ENCODE measurements at regions not wholly inside any gene's neighbourhood (a gene's known extent, or its start where the extent isn't known, plus 50 kb on each side); places are given as distances from the start of the nearest gene placed in this dataset.

- no peak for TF ChIP-seq EZH2 (IDR thresholded peaks at IDR 0.05)
- TF ChIP-seq POLR2AphosphoS5 (IDR thresholded peaks at IDR 0.05; ENCODE audit: borderline replicate concordance, low read depth, low read length): no peak
- no peak for TF ChIP-seq FOXP2 (optimal IDR thresholded peaks at IDR 0.05; ENCODE audit: control extremely low read depth, extremely low read length, insufficient read depth)
These were observed 122.7 kb upstream of the STEAP4 start for GRCh38 chr7:88429382-88429781.

GRCh38 chr7:88402529-88402928 lies 95.8 kb upstream of the STEAP4 start:
- Histone ChIP-seq H3K9me3 (ENCODE audit: low read depth, low read length) (no peaks in the 10 kb centered on the region), H3K36me3 (ENCODE audit: insufficient read depth, low read length) (no peaks in the 10 kb centered on the region), H3K9ac (ENCODE audit: insufficient read length) (no peak overlapping the region), H3K27ac (no peak overlapping the region), H3K4me3 (no peak overlapping the region)
- DNase-seq (ENCODE audit: low read depth, low spot score): no peak
- TF ChIP-seq POLR2AphosphoS5 (IDR thresholded peaks at IDR 0.05; ENCODE audit: borderline replicate concordance, low read depth, low read length) (no peak), FOXP2 (optimal IDR thresholded peaks at IDR 0.05; ENCODE audit: control extremely low read depth, extremely low read length, insufficient read depth) (no peak), EZH2 (IDR thresholded peaks at IDR 0.05) (no peak)

More at GRCh38 chr7:88429382-88429781, 122.7 kb upstream of the STEAP4 start:
- H3K9me3 ChIP-seq (ENCODE audit: low read depth, low read length): no peaks in the 10 kb centered on the region
- no peak overlapping the region for H3K4me3 ChIP-seq
- DNase-seq (ENCODE audit: low read depth, low spot score): no peak
- H3K9ac ChIP-seq (ENCODE audit: insufficient read length): no peak overlapping the region
- H3K36me3 ChIP-seq (ENCODE audit: insufficient read depth, low read length): no peaks in the 10 kb centered on the region
- H3K27ac ChIP-seq: no peak overlapping the region

DNA sequence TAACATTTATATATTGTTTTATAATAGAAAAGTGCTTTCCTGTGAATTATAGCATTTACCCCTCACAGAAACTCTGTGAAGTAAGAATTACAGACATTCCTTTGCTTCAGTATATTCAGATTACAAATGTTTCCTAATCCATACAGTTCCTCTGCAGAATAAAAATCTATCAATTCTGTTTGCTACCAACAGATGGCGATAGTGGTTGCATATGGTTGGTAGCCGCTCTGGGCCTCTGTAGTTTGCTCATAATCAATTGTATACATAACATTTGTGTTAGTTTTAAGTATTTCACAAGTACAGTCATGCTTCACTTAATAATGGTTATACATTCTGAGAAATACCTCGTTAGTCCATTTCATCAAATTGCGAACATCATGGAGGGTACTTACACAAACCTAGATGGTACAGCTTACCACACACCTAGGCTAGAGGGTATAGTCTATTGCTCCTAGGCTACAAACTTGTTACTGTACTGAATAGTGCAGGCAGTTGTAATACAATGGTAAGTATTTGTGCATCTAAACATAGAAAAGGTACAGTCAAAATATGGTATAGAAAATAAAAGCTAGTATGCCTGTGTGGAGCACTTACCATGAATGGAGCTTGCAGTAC lies 94.4 kb upstream of the STEAP4 start:
- H3K4me3 ChIP-seq: no peak overlapping the region
- no peaks in the 10 kb centered on the region for H3K36me3 ChIP-seq (ENCODE audit: insufficient read depth, low read length)
- no peak for DNase-seq (ENCODE audit: low read depth, low spot score)
- H3K9me3 ChIP-seq (ENCODE audit: low read depth, low read length): no peaks in the 10 kb centered on the region
- no peak overlapping the region for H3K9ac ChIP-seq (ENCODE audit: insufficient read length)
- TF ChIP-seq FOXP2 (optimal IDR thresholded peaks at IDR 0.05; ENCODE audit: control extremely low read depth, extremely low read length, insufficient read depth) (no peak), POLR2AphosphoS5 (IDR thresholded peaks at IDR 0.05; ENCODE audit: borderline replicate concordance, low read depth, low read length) (no peak), EZH2 (IDR thresholded peaks at IDR 0.05) (no peak)
- H3K27ac ChIP-seq: no peak overlapping the region

GRCh38 chr7:88399696-88400240 lies 93.1 kb upstream of the STEAP4 start:
- Histone ChIP-seq H3K9ac (ENCODE audit: insufficient read length) (no peak overlapping the region), H3K9me3 (ENCODE audit: low read depth, low read length) (no peaks in the 10 kb centered on the region), H3K36me3 (ENCODE audit: insufficient read depth, low read length) (no peaks in the 10 kb centered on the region), H3K4me3 (no peak overlapping the region), H3K27ac (no peak overlapping the region)
- DNase-seq (ENCODE audit: low read depth, low spot score): no peak
- TF ChIP-seq FOXP2 (optimal IDR thresholded peaks at IDR 0.05; ENCODE audit: control extremely low read depth, extremely low read length, insufficient read depth): no peak
- no peak for TF ChIP-seq POLR2AphosphoS5 (IDR thresholded peaks at IDR 0.05; ENCODE audit: borderline replicate concordance, low read depth, low read length)
- no peak for TF ChIP-seq EZH2 (IDR thresholded peaks at IDR 0.05)

- no peak for DNase-seq (ENCODE audit: low read depth, low spot score)
- TF ChIP-seq FOXP2 (optimal IDR thresholded peaks at IDR 0.05; ENCODE audit: control extremely low read depth, extremely low read length, insufficient read depth) (no peak), EZH2 (IDR thresholded peaks at IDR 0.05) (no peak), POLR2AphosphoS5 (IDR thresholded peaks at IDR 0.05; ENCODE audit: borderline replicate concordance, low read depth, low read length) (no peak)
- Histone ChIP-seq H3K36me3 (ENCODE audit: insufficient read depth, low read length) (no peaks in the 10 kb centered on the region), H3K9ac (ENCODE audit: insufficient read length) (no peak overlapping the region), H3K9me3 (ENCODE audit: low read depth, low read length) (no peaks in the 10 kb centered on the region), H3K27ac (no peak overlapping the region), H3K4me3 (no peak overlapping the region)
These were observed 92.3 kb upstream of the STEAP4 start for GRCh38 chr7:88399036-88399435.

- no peak for DNase-seq (ENCODE audit: low read depth, low spot score)
- TF ChIP-seq POLR2AphosphoS5 (IDR thresholded peaks at IDR 0.05; ENCODE audit: borderline replicate concordance, low read depth, low read length) (no peak), EZH2 (IDR thresholded peaks at IDR 0.05) (no peak), FOXP2 (optimal IDR thresholded peaks at IDR 0.05; ENCODE audit: control extremely low read depth, extremely low read length, insufficient read depth) (no peak)
- H3K4me3 ChIP-seq: no peak overlapping the region
- no peaks in the 10 kb centered on the region for H3K9me3 ChIP-seq (ENCODE audit: low read depth, low read length)
- H3K36me3 ChIP-seq (ENCODE audit: insufficient read depth, low read length): no peaks in the 10 kb centered on the region
- no peak overlapping the region for H3K27ac ChIP-seq
- no peak overlapping the region for H3K9ac ChIP-seq (ENCODE audit: insufficient read length)
These were observed 91.8 kb upstream of the STEAP4 start for GRCh38 chr7:88398459-88398858.

DNA sequence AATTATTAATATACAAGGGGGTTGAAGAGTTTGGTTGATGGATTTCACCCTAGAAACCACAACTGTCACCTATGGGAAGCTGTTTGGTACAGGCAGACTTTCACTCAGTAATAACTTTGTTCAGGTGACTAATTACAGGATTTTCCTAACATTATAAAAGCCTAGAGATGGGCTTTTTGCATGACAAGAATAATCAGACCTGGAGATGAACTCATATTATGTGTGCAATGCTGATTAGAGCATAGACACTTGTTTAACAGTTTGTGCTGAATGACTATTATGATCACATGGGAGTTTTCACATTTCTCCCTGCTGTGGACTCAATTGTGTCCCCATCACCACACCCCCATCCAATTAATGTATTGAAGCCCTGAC lies 90.2 kb upstream of the STEAP4 start:
- H3K27ac ChIP-seq: no peak overlapping the region
- no peak overlapping the region for H3K4me3 ChIP-seq
- no peak for DNase-seq (ENCODE audit: low read depth, low spot score)
- H3K36me3 ChIP-seq (ENCODE audit: insufficient read depth, low read length): no peaks in the 10 kb centered on the region
- TF ChIP-seq EZH2 (IDR thresholded peaks at IDR 0.05) (no peak), POLR2AphosphoS5 (IDR thresholded peaks at IDR 0.05; ENCODE audit: borderline replicate concordance, low read depth, low read length) (no peak), FOXP2 (optimal IDR thresholded peaks at IDR 0.05; ENCODE audit: control extremely low read depth, extremely low read length, insufficient read depth) (no peak)
- H3K9ac ChIP-seq (ENCODE audit: insufficient read length): no peak overlapping the region
- H3K9me3 ChIP-seq (ENCODE audit: low read depth, low read length): no peaks in the 10 kb centered on the region

- TF ChIP-seq EZH2 (IDR thresholded peaks at IDR 0.05) (no peak), POLR2AphosphoS5 (IDR thresholded peaks at IDR 0.05; ENCODE audit: borderline replicate concordance, low read depth, low read length) (no peak), FOXP2 (optimal IDR thresholded peaks at IDR 0.05; ENCODE audit: control extremely low read depth, extremely low read length, insufficient read depth) (no peak)
- DNase-seq (ENCODE audit: low read depth, low spot score): no peak
- Histone ChIP-seq H3K4me3 (no peak overlapping the region), H3K9ac (ENCODE audit: insufficient read length) (no peak overlapping the region), H3K27ac (no peak overlapping the region), H3K9me3 (ENCODE audit: low read depth, low read length) (no peaks in the 10 kb centered on the region), H3K36me3 (ENCODE audit: insufficient read depth, low read length) (no peaks in the 10 kb centered on the region)
These were observed 89.7 kb upstream of the STEAP4 start for GRCh38 chr7:88396295-88396947.

Measured in SK-N-MC (cell line).